ENCODE measurements at regions not wholly inside any gene's neighbourhood (a gene's known extent, or its start where the extent isn't known, plus 50 kb on each side); places are given as distances from the start of the nearest gene placed in this dataset.

GRCh38 chr3:25218362-25218761 lies 209.7 kb upstream of the RARB start:
- no peak for DNase-seq

GRCh38 chr3:25226747-25227146 lies 201.3 kb upstream of the RARB start:
- DNase-seq = no peak

GRCh38 chr3:25229586-25229985 lies 198.5 kb upstream of the RARB start:
- no peak for DNase-seq

- DNase-seq = no peak
These were observed 193.0 kb upstream of the RARB start for GRCh38 chr3:25235031-25235430.

GRCh38 chr3:25235466-25235865 lies 192.6 kb upstream of the RARB start:
- DNase-seq = no peak

GRCh38 chr3:25237602-25238001 lies 190.5 kb upstream of the RARB start:
- DNase-seq = no peak

GRCh38 chr3:25239042-25239441 lies 189.0 kb upstream of the RARB start:
- no peak for DNase-seq

- no peak for DNase-seq
These were observed 181.2 kb upstream of the RARB start for GRCh38 chr3:25246913-25247312.

- DNase-seq = no peak
These were observed 175.8 kb upstream of the RARB start for GRCh38 chr3:25252291-25252690.

GRCh38 chr3:25257026-25257425 lies 171.0 kb upstream of the RARB start:
- no peak for DNase-seq

- DNase-seq = peak; percentile 6 to 7
These were observed 168.2 kb upstream of the RARB start for GRCh38 chr3:25259871-25260270.

- DNase-seq = no peak
These were observed 165.7 kb upstream of the RARB start for GRCh38 chr3:25262322-25262721.

- DNase-seq = no peak
These were observed 162.8 kb upstream of the RARB start for GRCh38 chr3:25265284-25265683.

- no peak for DNase-seq
These were observed 161.4 kb upstream of the RARB start for GRCh38 chr3:25266677-25267076.

- no peak for DNase-seq
These were observed 156.0 kb upstream of the RARB start for GRCh38 chr3:25272090-25272489.

- DNase-seq = no peak
These were observed 154.4 kb upstream of the RARB start for GRCh38 chr3:25273582-25274171.

- no peak for DNase-seq
These were observed 150.6 kb upstream of the RARB start for GRCh38 chr3:25277503-25277902.

GRCh38 chr3:25281041-25281731 lies 146.9 kb upstream of the RARB start:
- no peak for DNase-seq

GRCh38 chr3:25281732-25282126 lies 146.3 kb upstream of the RARB start:
- DNase-seq = no peak

GRCh38 chr3:25283613-25284012 lies 144.4 kb upstream of the RARB start:
- DNase-seq = no peak

GRCh38 chr3:25284249-25284648 lies 143.8 kb upstream of the RARB start:
- DNase-seq = no peak

GRCh38 chr3:25287291-25287884 lies 140.7 kb upstream of the RARB start:
- no peak for DNase-seq

GRCh38 chr3:25288413-25288812 lies 139.7 kb upstream of the RARB start:
- DNase-seq = no peak

- DNase-seq = no peak
These were observed 138.9 kb upstream of the RARB start for GRCh38 chr3:25289156-25289555.
